ENCODE measurements at regions not wholly inside any gene's neighbourhood (a gene's known extent, or its start where the extent isn't known, plus 50 kb on each side); places are given as distances from the start of the nearest gene placed in this dataset.

DNA sequence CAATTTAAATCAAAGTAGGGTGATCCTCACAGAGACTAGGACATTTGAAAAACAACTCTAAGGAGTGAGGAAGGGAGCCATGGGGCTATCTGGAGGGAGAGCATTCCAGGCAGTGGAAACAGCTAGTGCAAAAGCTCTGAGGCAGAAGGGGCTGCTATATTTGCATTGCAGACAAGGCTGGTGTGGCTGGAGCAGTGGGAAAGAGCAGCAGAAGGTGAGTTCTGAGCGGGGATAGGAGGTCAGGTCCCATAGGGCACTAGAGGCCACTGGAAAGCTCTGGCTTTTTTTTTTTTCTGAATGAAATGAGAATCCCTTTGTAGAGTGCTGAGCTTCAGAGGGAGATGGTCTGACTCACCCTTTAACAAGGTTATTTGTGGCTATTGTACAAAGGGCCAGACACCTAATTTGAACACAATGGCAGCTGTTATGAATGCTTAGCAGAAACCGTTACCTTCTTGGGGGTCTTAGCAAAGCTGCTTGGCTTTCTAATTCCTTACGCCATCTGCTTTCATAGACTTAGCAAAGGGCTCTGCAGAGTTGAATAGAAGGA lies 291.6 kb downstream of the BUD13 start:
- no peak overlapping the region for H3K9ac ChIP-seq (ENCODE audit: insufficient read depth, low read length, poor library complexity, severe bottlenecking)
- H3K9me3 ChIP-seq (replicated peaks in 1 of 2; ENCODE audit: control insufficient read depth in 1 of 2, insufficient read depth in 1 of 2, low read length in 2 of 2) = no peaks in the 10 kb centered on the region
- no peaks in the 10 kb centered on the region for H3K27me3 ChIP-seq (ENCODE audit: control insufficient read depth in 2 of 2, insufficient read depth in 2 of 2, low read length in 2 of 2)
- WGBS (ENCODE audit: insufficient coverage) = 96% methylated on average over 3 of the region's 3 CpGs
- no peak overlapping the region for H3K4me3 ChIP-seq (replicated peaks in 1 of 3; ENCODE audit: low read depth in 2 of 3, low read length in 3 of 3)
- no peaks in the 10 kb centered on the region for H3K4me1 Mint-ChIP-seq
- H3K79me2 ChIP-seq (ENCODE audit: insufficient read depth, low read length) = no peaks in the 10 kb centered on the region
- H2AFZ ChIP-seq (ENCODE audit: insufficient read depth, low read depth, low read length, poor library complexity, severe bottlenecking) = no peak overlapping the region
- no peaks in the 10 kb centered on the region for H3K36me3 ChIP-seq (replicated peaks in 1 of 2; ENCODE audit: control insufficient read depth in 1 of 2, insufficient read depth in 2 of 2, low read length in 2 of 2)
- H3K4me3 Mint-ChIP-seq = no peak overlapping the region
- intact Hi-C loops (cut with micrococcal nuclease) = no loop called here
- peaks cover 0 to 1% (median 0%) of the 10 kb centered on the region in 7 donors for H3K9me3 Mint-ChIP-seq
- DNase-seq = no peak
- no peak overlapping the region for H3K27ac Mint-ChIP-seq
- H3K27me3 Mint-ChIP-seq (ENCODE audit: low read depth in 3 of 3) = peaks cover 4 to 13% (median 5%) of the 10 kb centered on the region in 3 donors
- H3K4me2 ChIP-seq (replicated peaks; ENCODE audit: extremely low read depth, low read length, poor library complexity, severe bottlenecking) = no peak overlapping the region
- H3K27ac ChIP-seq (ENCODE audit: low read depth in 1 of 2, low read length in 2 of 2) = no peak overlapping the region
- no peaks in the 10 kb centered on the region for H3K4me1 ChIP-seq (ENCODE audit: control insufficient read depth in 1 of 2, insufficient read depth in 2 of 2, low read length in 2 of 2)
- TF ChIP-seq, protein P1, sequence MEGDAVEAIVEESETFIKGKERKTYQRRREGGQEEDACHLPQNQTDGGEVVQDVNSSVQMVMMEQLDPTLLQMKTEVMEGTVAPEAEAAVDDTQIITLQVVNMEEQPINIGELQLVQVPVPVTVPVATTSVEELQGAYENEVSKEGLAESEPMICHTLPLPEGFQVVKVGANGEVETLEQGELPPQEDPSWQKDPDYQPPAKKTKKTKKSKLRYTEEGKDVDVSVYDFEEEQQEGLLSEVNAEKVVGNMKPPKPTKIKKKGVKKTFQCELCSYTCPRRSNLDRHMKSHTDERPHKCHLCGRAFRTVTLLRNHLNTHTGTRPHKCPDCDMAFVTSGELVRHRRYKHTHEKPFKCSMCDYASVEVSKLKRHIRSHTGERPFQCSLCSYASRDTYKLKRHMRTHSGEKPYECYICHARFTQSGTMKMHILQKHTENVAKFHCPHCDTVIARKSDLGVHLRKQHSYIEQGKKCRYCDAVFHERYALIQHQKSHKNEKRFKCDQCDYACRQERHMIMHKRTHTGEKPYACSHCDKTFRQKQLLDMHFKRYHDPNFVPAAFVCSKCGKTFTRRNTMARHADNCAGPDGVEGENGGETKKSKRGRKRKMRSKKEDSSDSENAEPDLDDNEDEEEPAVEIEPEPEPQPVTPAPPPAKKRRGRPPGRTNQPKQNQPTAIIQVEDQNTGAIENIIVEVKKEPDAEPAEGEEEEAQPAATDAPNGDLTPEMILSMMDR (IDR thresholded peaks at IDR 0.05) = no peak
- no peaks in the 10 kb centered on the region for H4K20me1 ChIP-seq (ENCODE audit: insufficient read depth, low read length)
- H3K36me3 Mint-ChIP-seq = no peaks in the 10 kb centered on the region

DNA sequence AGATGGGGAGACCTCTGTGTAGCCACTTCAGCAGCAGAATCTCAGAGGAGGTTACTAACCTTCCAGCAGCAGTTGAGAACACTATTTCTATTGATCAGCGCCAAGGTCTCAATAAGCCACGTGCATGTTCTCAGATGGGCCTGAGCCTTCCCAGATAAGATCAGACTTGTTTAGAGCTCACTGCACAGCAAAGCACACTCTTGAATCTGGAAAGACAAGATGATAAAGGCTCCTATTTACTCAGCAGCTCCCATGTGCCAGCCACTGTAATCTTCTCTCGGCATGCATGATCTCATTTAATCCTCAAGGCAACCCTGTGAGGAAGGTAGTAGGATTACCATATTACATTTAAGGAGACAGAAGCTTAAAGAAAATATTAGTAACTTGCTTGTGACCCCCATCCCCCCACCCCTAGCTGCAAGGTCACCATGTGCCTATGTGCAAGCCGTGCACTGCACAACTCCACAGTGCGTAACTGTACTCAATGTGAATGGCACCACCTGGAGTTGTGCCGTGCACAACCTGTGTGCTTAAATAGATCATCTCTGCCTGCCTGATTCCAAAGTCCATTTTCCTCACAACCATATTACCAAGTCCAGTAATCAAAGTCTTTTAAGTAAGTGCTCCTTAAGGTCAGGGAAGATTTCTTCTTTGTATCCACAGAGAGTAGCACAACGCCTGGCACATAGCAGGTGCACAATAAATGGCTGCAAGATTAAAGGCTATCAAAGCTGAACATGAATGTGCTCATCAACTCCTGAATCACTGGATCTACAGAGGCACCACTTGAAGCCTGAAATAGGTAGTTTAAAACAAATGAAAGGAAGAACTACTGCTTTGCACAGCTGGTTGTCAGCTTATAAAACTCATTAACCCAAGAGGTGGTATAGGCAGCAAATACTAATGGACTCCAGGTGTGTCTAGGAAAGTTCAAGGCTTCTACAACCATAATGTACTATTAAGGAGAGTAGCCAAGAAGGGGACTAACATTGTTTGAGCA lies 293.8 kb downstream of the BUD13 start:
- Mint-ChIP-seq H3K27me3 (ENCODE audit: low read depth in 3 of 3) (peaks cover 4 to 12% (median 10%) of the 10 kb centered on the region in 3 donors), H3K9me3 (peaks cover 0 to 1% (median 0%) of the 10 kb centered on the region in 7 donors), H3K4me3 (no peak overlapping the region), H3K4me1 (no peaks in the 10 kb centered on the region), H3K27ac (no peak overlapping the region), H3K36me3 (no peaks in the 10 kb centered on the region)
- Histone ChIP-seq H3K9me3 (replicated peaks in 1 of 2; ENCODE audit: control insufficient read depth in 1 of 2, insufficient read depth in 1 of 2, low read length in 2 of 2) (no peaks in the 10 kb centered on the region), H3K27ac (ENCODE audit: low read depth in 1 of 2, low read length in 2 of 2) (no peak overlapping the region), H3K36me3 (replicated peaks in 1 of 2; ENCODE audit: control insufficient read depth in 1 of 2, insufficient read depth in 2 of 2, low read length in 2 of 2) (no peaks in the 10 kb centered on the region), H3K4me1 (ENCODE audit: control insufficient read depth in 1 of 2, insufficient read depth in 2 of 2, low read length in 2 of 2) (no peaks in the 10 kb centered on the region), H4K20me1 (ENCODE audit: insufficient read depth, low read length) (no peaks in the 10 kb centered on the region), H2AFZ (ENCODE audit: insufficient read depth, low read depth, low read length, poor library complexity, severe bottlenecking) (no peak overlapping the region), H3K79me2 (ENCODE audit: insufficient read depth, low read length) (no peaks in the 10 kb centered on the region), H3K27me3 (ENCODE audit: control insufficient read depth in 2 of 2, insufficient read depth in 2 of 2, low read length in 2 of 2) (no peaks in the 10 kb centered on the region), H3K9ac (ENCODE audit: insufficient read depth, low read length, poor library complexity, severe bottlenecking) (no peak overlapping the region), H3K4me3 (replicated peaks in 1 of 3; ENCODE audit: low read depth in 2 of 3, low read length in 3 of 3) (no peak overlapping the region), H3K4me2 (replicated peaks; ENCODE audit: extremely low read depth, low read length, poor library complexity, severe bottlenecking) (no peak overlapping the region)
- DNase-seq = no peak
- TF ChIP-seq, protein P1 (IDR thresholded peaks at IDR 0.05) = no peak
- 95% methylated on average over 4 of the region's 7 CpGs for WGBS (ENCODE audit: insufficient coverage)
- intact Hi-C loops (cut with micrococcal nuclease) = no loop called here

Measured in CD14-positive monocyte (primary cell).